ENCODE measurements at regions not wholly inside any gene's neighbourhood (a gene's known extent, or its start where the extent isn't known, plus 50 kb on each side); places are given as distances from the start of the nearest gene placed in this dataset.

DNA sequence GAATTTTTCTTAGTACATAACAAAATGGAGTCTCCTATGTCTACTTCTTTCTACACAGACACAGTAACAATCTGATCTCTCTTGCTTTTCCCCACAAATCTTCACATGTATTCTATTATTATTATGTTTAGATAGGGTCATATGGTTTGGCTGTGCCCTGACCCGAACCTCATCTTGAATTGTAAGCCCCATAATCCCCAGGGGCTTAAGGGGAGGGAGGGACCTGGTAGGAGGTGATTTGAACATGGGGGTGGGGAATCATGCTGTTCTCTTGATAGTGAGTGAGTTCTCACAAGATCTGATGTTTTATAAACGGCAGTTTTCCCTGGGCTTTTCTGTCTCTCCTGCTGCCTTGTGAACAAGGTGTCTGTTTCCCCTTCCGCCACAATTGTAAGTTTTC, 86.7 kb upstream of the SELENOK start:
- H3K27me3 ChIP-seq (ENCODE audit: low read depth), result peaks cover 25% of the 10 kb centered on the region
- TF ChIP-seq, protein P1, sequence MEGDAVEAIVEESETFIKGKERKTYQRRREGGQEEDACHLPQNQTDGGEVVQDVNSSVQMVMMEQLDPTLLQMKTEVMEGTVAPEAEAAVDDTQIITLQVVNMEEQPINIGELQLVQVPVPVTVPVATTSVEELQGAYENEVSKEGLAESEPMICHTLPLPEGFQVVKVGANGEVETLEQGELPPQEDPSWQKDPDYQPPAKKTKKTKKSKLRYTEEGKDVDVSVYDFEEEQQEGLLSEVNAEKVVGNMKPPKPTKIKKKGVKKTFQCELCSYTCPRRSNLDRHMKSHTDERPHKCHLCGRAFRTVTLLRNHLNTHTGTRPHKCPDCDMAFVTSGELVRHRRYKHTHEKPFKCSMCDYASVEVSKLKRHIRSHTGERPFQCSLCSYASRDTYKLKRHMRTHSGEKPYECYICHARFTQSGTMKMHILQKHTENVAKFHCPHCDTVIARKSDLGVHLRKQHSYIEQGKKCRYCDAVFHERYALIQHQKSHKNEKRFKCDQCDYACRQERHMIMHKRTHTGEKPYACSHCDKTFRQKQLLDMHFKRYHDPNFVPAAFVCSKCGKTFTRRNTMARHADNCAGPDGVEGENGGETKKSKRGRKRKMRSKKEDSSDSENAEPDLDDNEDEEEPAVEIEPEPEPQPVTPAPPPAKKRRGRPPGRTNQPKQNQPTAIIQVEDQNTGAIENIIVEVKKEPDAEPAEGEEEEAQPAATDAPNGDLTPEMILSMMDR (IDR thresholded peaks at IDR 0.05; ENCODE audit: borderline replicate concordance), result no peak
- H3K4me1 ChIP-seq, result no peaks in the 10 kb centered on the region
- intact Hi-C loops (cut with micrococcal nuclease), result no loop called here
- peaks cover 26% of the 10 kb centered on the region for H3K9me3 ChIP-seq (replicated peaks)
- no peaks in the 10 kb centered on the region for H3K36me3 ChIP-seq
- no peak overlapping the region for H3K4me3 ChIP-seq
- H3K27ac ChIP-seq (replicated peaks), result no peak overlapping the region
- DNase-seq, result no peak

DNA sequence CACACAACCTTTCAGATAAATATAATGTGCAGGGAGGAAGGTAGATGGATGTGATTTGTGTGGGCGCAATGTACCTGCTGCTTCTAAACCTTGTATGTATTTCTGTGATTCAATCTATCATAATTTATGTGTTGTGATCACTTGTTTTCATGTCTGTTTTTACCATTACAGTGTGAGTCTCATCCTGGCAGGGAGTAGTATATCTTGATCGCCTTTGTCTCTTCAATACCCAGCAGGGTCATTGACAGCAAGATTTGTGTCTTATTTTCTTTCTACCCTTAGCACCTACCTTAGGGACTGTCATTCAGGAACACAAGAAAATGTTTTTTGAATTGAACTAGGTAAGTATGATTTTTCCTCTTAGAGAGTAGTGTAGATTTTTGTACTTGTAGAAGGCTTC, 83.7 kb upstream of the SELENOK start:
- DNase-seq, result no peak
- intact Hi-C loops (cut with micrococcal nuclease), result no loop called here
- H3K27me3 ChIP-seq (ENCODE audit: low read depth), result peaks cover 17% of the 10 kb centered on the region
- H3K27ac ChIP-seq (replicated peaks), result no peak overlapping the region
- peaks cover 38% of the 10 kb centered on the region for H3K9me3 ChIP-seq (replicated peaks)
- TF ChIP-seq, protein P1 (IDR thresholded peaks at IDR 0.05; ENCODE audit: borderline replicate concordance), result no peak
- H3K36me3 ChIP-seq, result no peaks in the 10 kb centered on the region
- H3K4me3 ChIP-seq, result no peak overlapping the region
- H3K4me1 ChIP-seq, result no peaks in the 10 kb centered on the region

DNA sequence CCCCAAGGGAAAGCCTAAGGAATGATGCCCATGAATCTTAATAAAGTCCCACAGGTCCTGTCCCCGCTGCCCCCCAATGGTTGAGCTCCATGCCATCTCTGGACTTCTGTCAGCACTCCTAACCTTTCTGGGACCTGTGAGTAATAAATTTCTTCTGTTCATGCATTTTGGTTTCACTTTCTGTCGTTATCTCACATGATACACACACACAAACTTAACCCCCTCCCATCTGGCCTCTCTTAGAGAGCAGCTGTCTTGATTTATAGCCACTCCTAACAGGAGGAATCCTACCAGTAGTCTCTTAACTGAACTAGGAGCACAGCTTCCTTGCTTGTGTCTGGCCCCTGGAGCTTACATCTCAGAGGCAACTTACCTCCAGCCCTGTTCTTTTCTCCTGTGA, 82.7 kb upstream of the SELENOK start:
- no peak for DNase-seq
- Histone ChIP-seq H3K36me3 (no peaks in the 10 kb centered on the region), H3K4me1 (no peaks in the 10 kb centered on the region), H3K4me3 (no peak overlapping the region), H3K27ac (replicated peaks) (no peak overlapping the region), H3K9me3 (replicated peaks) (peaks cover 38% of the 10 kb centered on the region), H3K27me3 (ENCODE audit: low read depth) (peaks cover 12% of the 10 kb centered on the region)
- intact Hi-C loops (cut with micrococcal nuclease), result no loop called here
- TF ChIP-seq, protein P1 (IDR thresholded peaks at IDR 0.05; ENCODE audit: borderline replicate concordance), result no peak

DNA sequence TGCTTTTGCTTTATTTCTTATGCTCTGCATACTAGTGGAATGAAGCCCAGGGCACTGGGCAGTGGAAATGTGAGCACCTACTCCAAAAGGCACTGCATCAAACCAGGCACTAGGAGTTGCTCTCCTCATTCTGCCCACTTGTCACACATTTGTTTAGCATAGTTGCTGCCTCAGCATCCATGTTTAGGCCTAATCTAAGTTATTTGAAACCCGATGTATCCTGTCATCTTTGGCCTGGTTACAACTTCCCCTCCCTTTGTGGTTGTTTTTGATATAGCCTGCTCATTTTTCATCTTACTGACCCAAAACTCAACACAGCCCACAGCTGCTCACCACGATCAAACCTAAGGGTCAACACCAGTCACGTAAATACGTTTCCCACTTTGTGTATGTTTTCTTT, 82.2 kb upstream of the SELENOK start:
- Histone ChIP-seq H3K36me3 (no peaks in the 10 kb centered on the region), H3K27ac (replicated peaks) (no peak overlapping the region), H3K27me3 (ENCODE audit: low read depth) (peaks cover 8% of the 10 kb centered on the region), H3K9me3 (replicated peaks) (peaks cover 38% of the 10 kb centered on the region), H3K4me1 (no peaks in the 10 kb centered on the region), H3K4me3 (no peak overlapping the region)
- TF ChIP-seq, protein P1 (IDR thresholded peaks at IDR 0.05; ENCODE audit: borderline replicate concordance), result no peak
- no peak for DNase-seq
- intact Hi-C loops (cut with micrococcal nuclease), result no loop called here

DNA sequence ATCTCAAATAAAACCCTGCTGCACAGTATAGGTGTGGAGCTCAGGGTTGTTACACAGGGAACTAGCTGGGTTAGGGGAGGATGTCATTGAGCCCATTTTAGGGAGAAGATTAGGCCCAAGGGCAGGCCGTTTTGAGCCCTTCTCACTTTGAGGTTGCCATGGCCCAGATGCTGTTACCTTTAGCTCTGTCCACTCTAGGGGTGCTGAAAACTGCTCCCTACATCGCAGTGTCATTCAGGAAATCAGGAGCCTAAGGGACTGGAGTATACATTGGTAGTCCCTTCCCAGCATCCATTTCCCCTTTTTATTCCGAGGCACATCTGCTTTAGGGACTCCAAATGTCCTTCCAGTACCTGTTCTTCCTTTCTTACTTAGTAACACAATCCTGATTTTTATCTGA, 79.0 kb upstream of the SELENOK start:
- DNase-seq, result no peak
- Histone ChIP-seq H3K9me3 (replicated peaks) (peaks cover 47% of the 10 kb centered on the region), H3K4me3 (no peak overlapping the region), H3K36me3 (no peaks in the 10 kb centered on the region), H3K4me1 (no peaks in the 10 kb centered on the region), H3K27me3 (ENCODE audit: low read depth) (no peaks in the 10 kb centered on the region), H3K27ac (replicated peaks) (no peak overlapping the region)
- TF ChIP-seq, protein P1 (IDR thresholded peaks at IDR 0.05; ENCODE audit: borderline replicate concordance), result no peak
- intact Hi-C loops (cut with micrococcal nuclease), result no loop called here

DNA sequence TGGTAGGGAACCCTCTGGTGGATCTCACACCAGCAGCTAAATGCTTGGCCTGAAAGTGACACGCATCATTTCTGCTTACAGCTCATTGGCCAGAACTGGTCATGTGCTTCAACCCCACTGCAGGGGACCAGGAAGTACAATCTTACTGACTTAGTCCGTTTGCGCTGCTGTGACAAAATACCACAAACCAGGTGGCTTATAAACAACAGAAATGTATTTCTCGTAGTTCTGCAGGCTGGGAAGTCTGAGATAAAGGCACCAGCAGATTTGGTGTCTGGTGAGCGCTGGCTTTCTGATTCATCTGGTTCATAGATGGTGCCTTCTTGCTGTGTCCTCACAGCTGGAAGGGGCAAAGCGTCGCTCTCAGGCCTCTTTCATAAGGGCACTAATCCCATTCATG, 77.4 kb upstream of the SELENOK start:
- TF ChIP-seq, protein P1 (IDR thresholded peaks at IDR 0.05; ENCODE audit: borderline replicate concordance), result no peak
- no peaks in the 10 kb centered on the region for H3K27me3 ChIP-seq (ENCODE audit: low read depth)
- intact Hi-C loops (cut with micrococcal nuclease), result no loop called here
- H3K4me3 ChIP-seq, result no peak overlapping the region
- H3K4me1 ChIP-seq, result no peaks in the 10 kb centered on the region
- H3K9me3 ChIP-seq (replicated peaks), result peaks cover 41% of the 10 kb centered on the region
- no peak overlapping the region for H3K27ac ChIP-seq (replicated peaks)
- DNase-seq, result no peak
- H3K36me3 ChIP-seq, result no peaks in the 10 kb centered on the region

Measured in left ventricle myocardium inferior (tissue), 1 donor.